Memory B cell (primary cell): ENCODE measurements at regions not wholly inside any gene's neighbourhood (a gene's known extent, or its start where the extent isn't known, plus 50 kb on each side); places are given as distances from the start of the nearest gene placed in this dataset.
"Not testable (repeated sequence)": the region's sequence is repeated elsewhere in the genome, so short reads cannot be mapped to it uniquely, and the experiment has no call there.

ENCODE experiments used
- ATAC-seq: fragments of 150-1000 bp; cut with Tn5 transposase; 2 replicates; pipeline ENCODE4 v1.10.0; 2021; ENCODE audit warnings: low read depth, mild to moderate bottlenecking, moderate library complexity
- DNase-seq, 2 donors: peaks; one replicate each; pipeline ENCODE4 v3.0.0; 2022; ENCODE audit warnings: low spot score in 2 of 2
- H3K27ac Mint-ChIP-seq: one replicate; pipeline ENCODE4 v1.8.0; 2022; ENCODE audit warnings: mild to moderate bottlenecking, moderate library complexity, mixed read lengths
- H3K27me3 Mint-ChIP-seq: one replicate; pipeline ENCODE4 v1.8.0; 2022; ENCODE audit warnings: mixed read lengths
- H3K36me3 Mint-ChIP-seq: one replicate; pipeline ENCODE4 v1.8.0; 2022; ENCODE audit warnings: mild to moderate bottlenecking, mixed read lengths
- H3K4me1 Mint-ChIP-seq: one replicate; pipeline ENCODE4 v1.8.0; 2022; ENCODE audit warnings: mixed read lengths
- H3K4me3 Mint-ChIP-seq: one replicate; pipeline ENCODE4 v1.8.0; 2022; ENCODE audit warnings: mild to moderate bottlenecking, moderate library complexity, mixed read lengths
- H3K9me3 Mint-ChIP-seq: one replicate; pipeline ENCODE4 v1.8.0; 2022; ENCODE audit warnings: mixed read lengths

- no peak overlapping the region for H3K4me3 Mint-ChIP-seq
Observed at GRCh38 chr5:21573416-21574314, 1279.5 kb downstream of the CDH12 start.

GRCh38 chr5:21571196-21571595 lies 1281.9 kb downstream of the CDH12 start:
- H3K4me1 Mint-ChIP-seq, ATAC-seq, H3K4me3 Mint-ChIP-seq, H3K27me3 Mint-ChIP-seq, H3K27ac Mint-ChIP-seq, H3K9me3 Mint-ChIP-seq, DNase-seq: not testable (repeated sequence)
- H3K36me3 Mint-ChIP-seq: peaks cover 12% of the 10 kb centered on the region

More at GRCh38 chr5:21573416-21574314, 1279.5 kb downstream of the CDH12 start:
- H3K4me1 Mint-ChIP-seq: no peaks in the 10 kb centered on the region
- no peaks in the 10 kb centered on the region for H3K27me3 Mint-ChIP-seq
- H3K9me3 Mint-ChIP-seq: peaks cover 2% of the 10 kb centered on the region
- H3K27ac Mint-ChIP-seq: no peak overlapping the region
- DNase-seq (no peak), ATAC-seq (no peak)
- peaks cover 6% of the 10 kb centered on the region for H3K36me3 Mint-ChIP-seq

GRCh38 chr5:21559109-21559508 lies 1294.0 kb downstream of the CDH12 start:
- H3K27ac Mint-ChIP-seq: peak overlapping the region; percentile 3
- not testable (repeated sequence) for H3K4me1 Mint-ChIP-seq, H3K4me3 Mint-ChIP-seq, H3K36me3 Mint-ChIP-seq, H3K9me3 Mint-ChIP-seq, DNase-seq, H3K27me3 Mint-ChIP-seq, ATAC-seq

GRCh38 chr5:21552263-21552662 lies 1300.9 kb downstream of the CDH12 start:
- not testable (repeated sequence) for H3K27ac Mint-ChIP-seq, H3K36me3 Mint-ChIP-seq, H3K4me1 Mint-ChIP-seq, ATAC-seq, DNase-seq, H3K4me3 Mint-ChIP-seq, H3K9me3 Mint-ChIP-seq, H3K27me3 Mint-ChIP-seq

GRCh38 chr5:21550916-21551315 lies 1302.2 kb downstream of the CDH12 start:
- not testable (repeated sequence) for ATAC-seq, H3K36me3 Mint-ChIP-seq, H3K9me3 Mint-ChIP-seq, H3K4me1 Mint-ChIP-seq, H3K4me3 Mint-ChIP-seq, H3K27ac Mint-ChIP-seq, DNase-seq, H3K27me3 Mint-ChIP-seq

- not testable (repeated sequence) for ATAC-seq, DNase-seq, H3K4me1 Mint-ChIP-seq, H3K9me3 Mint-ChIP-seq, H3K27me3 Mint-ChIP-seq, H3K4me3 Mint-ChIP-seq, H3K36me3 Mint-ChIP-seq, H3K27ac Mint-ChIP-seq
Observed at GRCh38 chr5:21547656-21548055, 1305.5 kb downstream of the CDH12 start.

GRCh38 chr5:21535114-21535513 lies 1318.0 kb downstream of the CDH12 start:
- not testable (repeated sequence) for H3K36me3 Mint-ChIP-seq, H3K4me3 Mint-ChIP-seq, DNase-seq, H3K27ac Mint-ChIP-seq, H3K27me3 Mint-ChIP-seq, H3K9me3 Mint-ChIP-seq, H3K4me1 Mint-ChIP-seq, ATAC-seq

GRCh38 chr5:21521157-21521556 lies 1332.0 kb downstream of the CDH12 start:
- not testable (repeated sequence) for H3K27ac Mint-ChIP-seq, H3K4me3 Mint-ChIP-seq, ATAC-seq, H3K27me3 Mint-ChIP-seq, DNase-seq, H3K9me3 Mint-ChIP-seq, H3K4me1 Mint-ChIP-seq, H3K36me3 Mint-ChIP-seq

GRCh38 chr5:21496926-21497325 lies 1356.2 kb downstream of the CDH12 start:
- ATAC-seq, H3K27me3 Mint-ChIP-seq, H3K27ac Mint-ChIP-seq, H3K4me3 Mint-ChIP-seq, H3K9me3 Mint-ChIP-seq, DNase-seq, H3K4me1 Mint-ChIP-seq: not testable (repeated sequence)
- peaks cover 20% of the 10 kb centered on the region for H3K36me3 Mint-ChIP-seq

- H3K27ac Mint-ChIP-seq, H3K4me1 Mint-ChIP-seq, H3K9me3 Mint-ChIP-seq, H3K4me3 Mint-ChIP-seq, ATAC-seq, DNase-seq, H3K27me3 Mint-ChIP-seq: not testable (repeated sequence)
- peaks cover 17% of the 10 kb centered on the region for H3K36me3 Mint-ChIP-seq
Observed at GRCh38 chr5:21496056-21496455, 1357.1 kb downstream of the CDH12 start.

GRCh38 chr5:21495235-21495634 lies 1357.9 kb downstream of the CDH12 start:
- not testable (repeated sequence) for H3K27ac Mint-ChIP-seq, H3K27me3 Mint-ChIP-seq, H3K4me1 Mint-ChIP-seq, DNase-seq, H3K4me3 Mint-ChIP-seq, ATAC-seq, H3K9me3 Mint-ChIP-seq
- H3K36me3 Mint-ChIP-seq: peaks cover 17% of the 10 kb centered on the region

GRCh38 chr5:21494033-21494432 lies 1359.1 kb downstream of the CDH12 start:
- not testable (repeated sequence) for H3K27ac Mint-ChIP-seq, H3K9me3 Mint-ChIP-seq, DNase-seq, H3K4me1 Mint-ChIP-seq, H3K4me3 Mint-ChIP-seq, H3K27me3 Mint-ChIP-seq, ATAC-seq
- H3K36me3 Mint-ChIP-seq: peaks cover 17% of the 10 kb centered on the region

GRCh38 chr5:21491182-21491581 lies 1362.0 kb downstream of the CDH12 start:
- H3K27ac Mint-ChIP-seq: not testable (repeated sequence)

GRCh38 chr5:21488828-21489227 lies 1364.3 kb downstream of the CDH12 start:
- not testable (repeated sequence) for DNase-seq, H3K27ac Mint-ChIP-seq, H3K4me1 Mint-ChIP-seq, H3K27me3 Mint-ChIP-seq, H3K4me3 Mint-ChIP-seq, ATAC-seq, H3K9me3 Mint-ChIP-seq
- H3K36me3 Mint-ChIP-seq: peaks cover 13% of the 10 kb centered on the region

More at GRCh38 chr5:21491182-21491581, 1362.0 kb downstream of the CDH12 start:
- not testable (repeated sequence) for H3K4me1 Mint-ChIP-seq, H3K9me3 Mint-ChIP-seq, ATAC-seq, H3K27me3 Mint-ChIP-seq, H3K4me3 Mint-ChIP-seq, DNase-seq
- peaks cover 14% of the 10 kb centered on the region for H3K36me3 Mint-ChIP-seq
